SU-DHL-6 (cell line): ENCODE measurements at regions not wholly inside any gene's neighbourhood (a gene's known extent, or its start where the extent isn't known, plus 50 kb on each side); places are given as distances from the start of the nearest gene placed in this dataset.

Experiments used
- H2AFZ ChIP-seq: fragments of 200-600 bp; sonication (generic); 2 replicates; pipeline ENCODE4 v1.6.1; 2014; ENCODE audit warnings: low read depth, mild to moderate bottlenecking, moderate library complexity, mixed read lengths, antibody characterized with exemption, low read length; ENCODE audit not compliant: severe bottlenecking
- H3F3A ChIP-seq: fragments of 200-600 bp; shearing (Covaris generic); 2 replicates; pipeline ENCODE4 v1.6.0; 2016; ENCODE audit warnings: antibody characterized with exemption, mild to moderate bottlenecking; ENCODE audit not compliant: insufficient read depth
- H3K27ac ChIP-seq: fragments of 200-600 bp; sonication (generic); 2 replicates; pipeline ENCODE4 v1.5.1; 2016; ENCODE audit warnings: low read depth, mild to moderate bottlenecking, low read length, moderate library complexity, mixed read lengths
- H3K27me3 ChIP-seq: fragments of 200-600 bp; sonication (generic), shearing (Covaris generic); 2 replicates; pipeline ENCODE4 v1.6.0; 2014; ENCODE audit warnings: mild to moderate bottlenecking, low read length
- H3K36me3 ChIP-seq: fragments of 200-600 bp; sonication (generic); 2 replicates; pipeline ENCODE4 v1.6.1; 2014; ENCODE audit warnings: mild to moderate bottlenecking, low read length, mixed read lengths
- H3K4me2 ChIP-seq: fragments of 300-600, 200-600 bp; shearing (Covaris generic), sonication (generic); 2 replicates; pipeline ENCODE4 v1.6.0; 2014; ENCODE audit warnings: low read length, low read depth, mild to moderate bottlenecking; ENCODE audit not compliant: poor library complexity, severe bottlenecking
- H3K4me3 ChIP-seq: fragments of 200-600 bp; sonication (generic); 2 replicates; pipeline ENCODE4 v1.5.1; 2014; ENCODE audit warnings: antibody characterized with exemption, low read length, mild to moderate bottlenecking, mixed read lengths; ENCODE audit not compliant: insufficient read depth, poor library complexity, severe bottlenecking
- H3K79me2 ChIP-seq: fragments of 200-600 bp; sonication (generic); 2 replicates; pipeline ENCODE4 v1.6.1; 2014; ENCODE audit warnings: mild to moderate bottlenecking, low read length, moderate library complexity; ENCODE audit not compliant: insufficient read depth
- H3K9ac ChIP-seq: fragments of 200-600 bp; sonication (generic); 2 replicates; pipeline ENCODE4 v1.7.0; 2014; ENCODE audit warnings: mild to moderate bottlenecking, low read length
- H3K9me2 ChIP-seq: fragments of 200-600 bp; sonication (generic); replicated peaks from 2 replicates; pipeline ENCODE4 v1.6.1; 2014; ENCODE audit warnings: low read length; ENCODE audit not compliant: insufficient read depth
- H3K9me3 ChIP-seq: fragments of 200-600 bp; sonication (generic); 2 replicates; pipeline ENCODE4 v1.6.1; 2014; ENCODE audit warnings: low read length, mixed read lengths; ENCODE audit not compliant: insufficient read depth
- H4K20me1 ChIP-seq: fragments of 200-600 bp; sonication (generic); 2 replicates; pipeline ENCODE4 v1.6.1; 2014; ENCODE audit warnings: low read depth, mild to moderate bottlenecking, antibody characterized with exemption, low read length, moderate library complexity, mixed read lengths
- EZH2phosphoT487 ChIP-seq: fragments of 200-600 bp; sonication (generic), shearing (Covaris generic); conservative IDR thresholded peaks from 2 replicates; pipeline ENCODE4 v1.6.1; 2018; ENCODE audit warnings: mild to moderate bottlenecking, antibody characterized with exemption, low read length, moderate library complexity, mixed read lengths
- TF ChIP-seq, protein P1 (sequence below): fragments of 200-600 bp; sonication (generic); IDR thresholded peaks from one replicate; pipeline ENCODE4 v1.5.1; 2017; ENCODE audit warnings: antibody characterized with exemption, mild to moderate bottlenecking, low read length, moderate library complexity; ENCODE audit not compliant: insufficient read depth, poor library complexity, severe bottlenecking

DNA sequence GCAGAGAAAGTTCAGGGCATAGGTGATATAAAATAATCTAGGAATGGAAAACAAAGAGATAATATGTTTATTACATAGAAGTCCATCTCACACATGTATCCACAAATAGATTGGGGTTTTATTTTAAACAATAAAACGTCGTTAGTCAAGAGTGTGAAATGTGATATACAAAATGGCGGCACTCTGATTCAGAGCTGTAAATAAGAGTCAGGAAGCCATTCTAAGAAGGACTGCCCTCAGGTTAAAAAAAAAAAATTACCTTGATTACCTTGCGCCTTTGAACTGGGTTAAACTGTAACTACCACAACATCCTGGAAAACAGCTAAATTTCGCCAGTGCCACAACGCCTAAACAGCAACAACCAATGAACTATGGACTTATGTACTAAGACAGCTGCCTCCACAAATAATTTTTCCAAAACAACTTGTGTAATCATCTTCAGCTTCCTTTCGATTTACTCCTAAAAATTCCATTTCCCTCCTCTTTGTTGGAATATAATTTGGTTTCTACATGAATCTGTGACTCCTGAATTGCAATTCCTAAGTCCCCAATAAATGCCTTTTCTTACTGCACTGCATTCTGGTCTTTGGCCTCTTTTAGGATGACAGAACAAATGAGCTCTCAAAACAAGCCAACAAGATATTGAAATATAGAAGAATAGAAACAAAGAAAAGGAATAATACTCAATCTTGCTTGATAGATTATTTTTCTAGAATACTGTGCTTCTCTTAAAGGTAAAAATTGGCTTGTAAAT, 1019.5 kb upstream of the MAP3K7 start:
- no peak for TF ChIP-seq EZH2phosphoT487
- TF ChIP-seq, protein P1, sequence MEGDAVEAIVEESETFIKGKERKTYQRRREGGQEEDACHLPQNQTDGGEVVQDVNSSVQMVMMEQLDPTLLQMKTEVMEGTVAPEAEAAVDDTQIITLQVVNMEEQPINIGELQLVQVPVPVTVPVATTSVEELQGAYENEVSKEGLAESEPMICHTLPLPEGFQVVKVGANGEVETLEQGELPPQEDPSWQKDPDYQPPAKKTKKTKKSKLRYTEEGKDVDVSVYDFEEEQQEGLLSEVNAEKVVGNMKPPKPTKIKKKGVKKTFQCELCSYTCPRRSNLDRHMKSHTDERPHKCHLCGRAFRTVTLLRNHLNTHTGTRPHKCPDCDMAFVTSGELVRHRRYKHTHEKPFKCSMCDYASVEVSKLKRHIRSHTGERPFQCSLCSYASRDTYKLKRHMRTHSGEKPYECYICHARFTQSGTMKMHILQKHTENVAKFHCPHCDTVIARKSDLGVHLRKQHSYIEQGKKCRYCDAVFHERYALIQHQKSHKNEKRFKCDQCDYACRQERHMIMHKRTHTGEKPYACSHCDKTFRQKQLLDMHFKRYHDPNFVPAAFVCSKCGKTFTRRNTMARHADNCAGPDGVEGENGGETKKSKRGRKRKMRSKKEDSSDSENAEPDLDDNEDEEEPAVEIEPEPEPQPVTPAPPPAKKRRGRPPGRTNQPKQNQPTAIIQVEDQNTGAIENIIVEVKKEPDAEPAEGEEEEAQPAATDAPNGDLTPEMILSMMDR, result no peak
- Histone ChIP-seq H3K79me2 (no peaks in the 10 kb centered on the region), H3K36me3 (no peaks in the 10 kb centered on the region), H3K9me3 (no peaks in the 10 kb centered on the region), H3K9ac (no peak overlapping the region), H4K20me1 (no peaks in the 10 kb centered on the region), H2AFZ (no peak overlapping the region), H3F3A (no peaks in the 10 kb centered on the region), H3K4me2 (no peak overlapping the region), H3K27ac (no peak overlapping the region), H3K27me3 (no peaks in the 10 kb centered on the region), H3K9me2 (no peaks in the 10 kb centered on the region), H3K4me3 (no peak overlapping the region)

DNA sequence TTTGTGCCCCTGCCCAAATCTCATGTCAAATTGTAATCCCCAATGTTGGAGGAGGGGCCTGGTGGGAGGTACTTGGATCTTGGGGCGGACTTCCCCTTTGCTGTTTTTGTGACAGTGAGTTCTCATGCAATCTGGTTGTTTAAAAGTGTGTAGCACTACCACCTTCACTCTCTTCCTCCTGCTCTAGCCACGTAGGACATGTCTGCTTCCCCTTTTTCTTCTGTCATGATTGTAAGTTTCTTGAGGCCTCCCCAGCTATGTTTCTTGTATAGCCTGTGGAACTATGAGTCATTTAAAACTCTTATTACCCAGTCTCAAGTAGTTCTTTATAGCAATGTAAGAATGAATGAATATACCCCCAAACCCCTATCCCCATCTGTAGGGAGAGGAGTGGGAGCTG, 1013.7 kb upstream of the MAP3K7 start:
- H3K27ac ChIP-seq, result no peak overlapping the region
- H4K20me1 ChIP-seq, result no peaks in the 10 kb centered on the region
- TF ChIP-seq EZH2phosphoT487, result no peak
- TF ChIP-seq, protein P1, result no peak

DNA sequence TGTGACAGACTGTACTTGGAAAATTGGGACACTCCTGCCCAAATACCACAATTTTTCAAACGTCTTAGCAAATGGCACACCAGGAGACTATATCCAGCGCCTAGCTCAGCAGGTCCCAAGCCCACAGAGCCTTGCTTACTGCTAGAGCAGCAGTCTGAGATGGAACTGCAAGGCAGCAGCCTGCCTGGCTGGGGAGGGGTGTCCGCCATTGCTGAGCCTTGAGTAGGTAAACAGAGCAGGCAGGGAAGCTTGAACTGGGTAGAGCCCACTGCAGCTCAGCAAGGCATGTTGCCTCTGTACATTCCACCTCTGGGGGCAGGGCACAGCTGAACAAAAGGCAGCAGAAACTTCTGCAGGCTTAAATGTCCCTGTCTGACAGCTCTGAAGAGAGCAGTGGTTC, 1003.3 kb upstream of the MAP3K7 start:
- Histone ChIP-seq H3K9me3 (no peaks in the 10 kb centered on the region), H3K9me2 (no peaks in the 10 kb centered on the region), H3K27ac (no peak overlapping the region), H3K79me2 (no peaks in the 10 kb centered on the region), H3K36me3 (no peaks in the 10 kb centered on the region), H3K4me2 (no peak overlapping the region), H4K20me1 (no peaks in the 10 kb centered on the region), H3K9ac (no peak overlapping the region), H2AFZ (no peak overlapping the region), H3K27me3 (no peaks in the 10 kb centered on the region), H3K4me3 (no peak overlapping the region), H3F3A (no peaks in the 10 kb centered on the region)
- TF ChIP-seq EZH2phosphoT487, result no peak
- TF ChIP-seq, protein P1, result no peak

More for the DNA sequence above, 1013.7 kb upstream of the MAP3K7 start:
- Histone ChIP-seq H3K27me3 (no peaks in the 10 kb centered on the region), H3K9me2 (no peaks in the 10 kb centered on the region), H3K4me3 (no peak overlapping the region), H3K9me3 (no peaks in the 10 kb centered on the region), H2AFZ (no peak overlapping the region), H3K79me2 (no peaks in the 10 kb centered on the region), H3F3A (no peaks in the 10 kb centered on the region), H3K9ac (no peak overlapping the region), H3K36me3 (no peaks in the 10 kb centered on the region), H3K4me2 (no peak overlapping the region)
